HG03135 (cell line): ENCODE measurements at regions not wholly inside any gene's neighbourhood (a gene's known extent, or its start where the extent isn't known, plus 50 kb on each side); places are given as distances from the start of the nearest gene placed in this dataset.

Source experiments
- ATAC-seq: cut with Tn5 transposase; IDR thresholded peaks from one replicate; pipeline ENCODE4 v1.9.1; 2021; ENCODE audit warnings: mild to moderate bottlenecking, moderate library complexity; ENCODE audit not compliant: unreplicated experiment

DNA sequence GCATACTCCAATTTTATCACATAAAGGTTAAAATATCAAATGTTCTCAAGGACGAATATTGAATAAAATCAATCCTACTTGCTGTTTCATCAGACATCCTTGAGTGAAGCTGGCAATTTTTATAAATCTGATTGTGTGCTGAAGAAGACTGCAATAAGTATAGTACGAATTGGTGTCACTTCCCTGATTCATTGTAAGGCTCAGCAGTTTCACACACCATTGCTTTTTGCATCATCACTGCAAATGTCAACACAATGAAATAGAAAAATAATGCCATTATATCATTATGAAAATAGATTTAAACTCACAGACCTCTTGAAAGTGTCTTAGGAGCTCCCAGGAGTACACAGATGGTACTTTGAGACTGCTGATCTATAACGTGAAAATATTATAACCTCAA is 172.5 kb downstream of the ANKRD50 start:
- no peak for ATAC-seq

DNA sequence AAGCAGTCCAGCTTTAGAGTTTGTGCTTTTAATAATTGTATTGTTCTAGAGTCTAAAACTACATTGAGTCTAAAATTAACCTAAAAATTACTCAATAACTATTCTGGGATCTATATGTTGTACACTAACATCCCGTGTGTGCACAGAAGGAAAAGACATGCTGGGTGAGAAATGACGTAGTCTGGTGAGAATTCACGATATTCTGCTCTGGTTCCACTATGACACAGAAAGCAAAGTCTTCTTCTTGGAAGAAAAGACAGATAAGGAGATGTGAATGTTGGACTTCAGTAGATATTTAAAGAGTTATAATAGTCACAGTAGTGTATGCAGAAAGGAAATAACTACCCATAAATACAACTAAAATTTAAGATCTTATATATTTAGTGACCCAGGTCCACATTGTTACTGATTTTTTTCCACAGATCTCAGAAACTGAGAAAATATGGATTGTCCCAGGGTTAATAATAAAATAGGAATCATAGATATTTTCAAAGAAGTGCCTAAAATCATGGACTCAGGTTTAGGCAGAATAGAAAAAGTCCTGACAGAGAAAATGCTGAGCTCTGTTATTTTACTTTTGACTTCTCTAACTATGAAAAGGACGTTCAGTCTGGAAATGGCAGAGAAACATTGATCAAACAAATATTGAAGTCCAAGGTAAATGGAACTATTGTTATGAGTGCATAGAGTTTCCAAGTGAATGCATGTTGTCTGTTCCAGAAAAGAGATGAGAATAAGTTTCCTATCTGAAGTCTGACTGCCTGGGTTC is 170.7 kb downstream of the ANKRD50 start:
- no peak for ATAC-seq

DNA sequence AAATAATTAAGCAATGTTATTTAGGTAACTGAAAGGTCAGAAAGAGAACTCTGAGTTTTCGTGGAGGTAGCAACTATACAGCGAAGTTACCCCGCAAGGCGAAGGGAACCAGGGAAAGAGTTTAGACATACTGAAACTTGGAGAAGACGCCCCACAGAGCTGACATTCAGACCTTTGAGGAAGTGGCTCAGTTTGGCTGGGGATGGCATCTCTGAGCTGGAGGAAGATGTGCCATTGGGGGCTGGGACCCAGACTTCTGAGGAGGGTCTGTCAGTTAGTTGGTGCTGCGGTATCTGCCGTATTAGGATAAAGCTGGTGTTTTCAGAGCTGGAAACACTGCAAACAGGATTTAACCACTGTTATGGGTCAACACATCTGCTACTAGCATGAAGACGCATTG is 156.6 kb downstream of the ANKRD50 start:
- ATAC-seq, result no peak

DNA sequence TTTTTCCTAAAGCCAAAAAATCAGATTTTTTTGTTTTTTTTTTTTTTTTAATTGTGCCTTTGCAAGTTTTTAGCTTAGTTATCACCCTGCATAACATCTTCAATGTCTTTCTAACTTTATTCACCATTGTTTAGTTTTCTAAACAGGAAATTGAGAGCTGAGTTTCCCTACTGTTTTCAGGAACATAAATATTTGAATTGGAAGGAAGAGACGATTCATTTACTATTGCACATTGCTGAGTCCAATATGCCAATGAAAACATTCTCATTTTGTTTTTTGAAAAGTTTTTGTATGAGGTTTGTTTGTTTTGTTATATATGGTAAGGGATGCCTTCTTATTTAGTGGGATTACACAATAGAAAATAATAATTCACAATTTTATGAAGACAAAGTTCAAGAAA is 148.4 kb downstream of the ANKRD50 start:
- no peak for ATAC-seq

DNA sequence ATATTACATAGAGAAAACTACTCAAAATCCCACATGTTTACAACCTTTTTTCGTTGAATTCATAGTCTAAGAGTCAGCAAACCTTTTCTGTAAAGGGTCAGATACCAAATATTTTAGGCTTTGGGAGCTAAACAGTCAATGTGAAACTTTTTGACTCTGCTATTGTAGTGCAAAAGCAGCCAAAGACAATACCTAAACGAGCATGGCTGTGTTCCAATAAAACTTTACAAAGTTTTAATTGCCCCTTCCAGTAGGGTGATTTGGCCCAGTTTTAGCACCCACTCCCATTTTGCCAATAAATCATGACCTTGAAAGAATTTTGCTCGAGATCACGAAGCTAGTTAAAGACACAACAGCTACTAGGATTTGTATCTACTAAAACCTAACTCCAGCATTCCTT is 147.2 kb downstream of the ANKRD50 start:
- ATAC-seq, result no peak

DNA sequence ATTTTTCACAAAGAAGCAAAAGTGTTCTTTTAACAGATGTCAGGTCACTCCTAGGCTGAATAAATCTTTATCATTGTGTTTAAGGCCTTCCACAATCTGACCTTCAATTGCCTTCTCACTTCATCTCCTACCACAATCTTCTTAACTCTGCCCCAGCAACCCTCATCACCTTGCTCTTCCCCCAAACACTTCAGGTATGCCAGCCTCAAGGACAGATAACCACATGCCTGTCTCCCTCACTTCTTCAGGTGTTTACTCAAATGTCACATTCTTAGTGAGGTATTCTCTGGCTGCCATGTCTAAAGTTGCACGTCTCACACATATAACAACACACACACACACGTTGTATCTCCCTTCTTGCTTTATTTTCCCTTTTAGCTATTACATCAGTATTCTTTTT is 146.5 kb downstream of the ANKRD50 start:
- ATAC-seq, result no peak

DNA sequence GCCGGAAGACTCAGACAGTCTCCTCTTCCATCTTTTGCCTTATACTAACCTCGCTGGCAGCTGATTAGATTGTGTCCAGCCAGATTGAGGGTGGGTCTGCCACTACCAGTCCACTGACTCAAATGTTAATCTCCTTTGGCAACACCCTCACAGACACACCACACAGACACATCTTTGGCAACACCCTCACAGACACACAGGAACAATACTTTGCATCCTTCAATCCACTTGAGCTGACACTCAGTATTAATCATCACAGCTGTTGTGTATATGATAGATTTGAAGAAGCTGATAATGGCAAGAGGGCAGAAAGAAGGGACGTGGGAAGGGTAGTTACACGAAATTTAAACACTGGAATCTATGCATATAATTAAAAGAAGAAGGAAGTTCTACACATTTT is 139.5 kb downstream of the ANKRD50 start:
- no peak for ATAC-seq

DNA sequence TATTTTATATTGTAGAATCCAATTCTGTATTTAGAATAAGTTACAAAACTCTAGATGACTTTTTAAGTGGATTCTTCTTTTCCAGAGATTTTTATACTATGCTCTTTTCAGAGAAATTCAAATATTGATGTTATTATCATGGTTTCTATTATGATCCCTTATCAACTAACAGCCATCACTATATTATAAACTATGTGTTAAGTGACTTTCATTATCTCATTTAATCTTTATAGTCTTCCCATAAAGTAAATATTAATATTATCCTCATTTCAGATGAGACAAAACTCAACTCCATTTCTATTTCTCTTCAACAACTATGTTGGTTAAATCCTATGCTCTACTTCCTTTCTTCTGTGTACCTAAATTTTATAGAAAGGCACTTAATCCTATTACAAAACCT is 132.6 kb downstream of the ANKRD50 start:
- ATAC-seq, result no peak

DNA sequence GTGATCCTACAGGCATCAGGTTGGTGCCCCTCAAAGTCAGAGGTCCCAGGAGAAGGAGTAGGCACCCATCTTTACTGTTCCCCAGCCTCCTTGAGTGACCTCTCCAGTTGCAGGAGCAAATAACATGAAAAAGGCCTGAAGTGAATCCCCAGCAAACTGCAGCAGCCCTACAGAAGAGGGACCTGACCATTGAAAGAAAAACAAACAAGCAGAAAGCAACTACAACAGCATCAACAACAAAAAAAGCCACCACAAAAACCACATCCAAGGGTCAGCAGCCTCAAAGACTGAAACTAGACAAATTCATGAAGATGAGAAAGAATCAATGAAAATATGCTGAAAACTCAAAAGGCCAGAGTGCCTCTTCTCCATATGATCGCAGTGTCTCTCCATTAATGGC is 128.7 kb downstream of the ANKRD50 start:
- ATAC-seq, result no peak

DNA sequence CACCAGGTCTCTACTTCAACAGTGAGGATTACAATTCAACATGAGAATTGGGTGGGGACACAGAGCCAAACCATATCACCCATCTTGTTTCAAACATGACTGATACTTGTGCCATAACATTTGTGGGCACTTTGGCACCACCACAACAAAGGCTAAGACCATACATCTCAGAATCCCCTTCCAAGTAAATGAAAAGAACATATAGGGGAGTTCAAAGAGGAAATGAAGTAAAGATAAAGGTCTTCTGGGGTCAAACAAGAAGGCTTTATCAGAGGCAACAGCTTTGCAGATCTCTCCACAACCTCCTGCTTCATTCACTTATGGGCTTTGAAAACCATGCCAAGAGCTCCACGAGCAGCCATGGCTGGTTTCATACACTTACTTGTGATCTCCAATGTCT is 122.7 kb downstream of the ANKRD50 start:
- no peak for ATAC-seq

DNA sequence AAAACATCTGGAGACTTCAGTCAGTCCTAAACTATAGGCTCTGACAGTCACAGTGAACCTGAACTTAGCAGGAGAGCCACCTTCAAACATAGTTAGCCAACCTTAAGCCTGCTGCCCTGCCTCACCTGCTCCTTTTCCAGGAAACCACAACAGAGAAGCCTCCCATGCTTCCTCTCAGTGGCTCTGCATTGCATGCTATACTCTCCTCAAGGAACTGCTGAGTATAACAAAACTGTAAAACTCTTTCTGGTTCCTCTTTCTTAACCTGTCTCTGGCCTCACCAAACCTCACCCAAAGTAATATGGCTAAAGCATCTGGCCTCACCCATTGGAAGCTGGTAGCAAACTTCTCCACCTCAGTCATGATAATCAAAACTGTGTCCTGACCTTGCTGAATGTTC is 122.1 kb downstream of the ANKRD50 start:
- no peak for ATAC-seq

DNA sequence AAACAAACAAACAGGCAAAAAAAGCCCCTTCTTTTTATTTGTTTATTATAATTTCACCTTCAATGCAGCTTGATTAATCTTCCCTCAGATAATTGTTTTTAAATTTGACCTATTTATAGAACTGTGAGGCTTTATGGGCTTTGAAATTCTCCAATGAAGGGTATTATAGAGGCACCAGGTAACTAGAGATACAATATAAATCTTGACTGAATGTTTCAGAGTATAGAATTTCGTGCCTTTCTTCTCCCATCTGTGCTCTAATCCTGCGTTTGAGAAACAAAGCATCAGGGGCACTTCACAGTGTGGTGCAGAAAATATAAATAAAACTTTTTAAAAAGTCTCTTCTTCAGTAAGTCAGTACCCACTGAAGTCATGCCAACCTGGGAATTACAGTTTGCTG is 120.9 kb downstream of the ANKRD50 start:
- no peak for ATAC-seq

DNA sequence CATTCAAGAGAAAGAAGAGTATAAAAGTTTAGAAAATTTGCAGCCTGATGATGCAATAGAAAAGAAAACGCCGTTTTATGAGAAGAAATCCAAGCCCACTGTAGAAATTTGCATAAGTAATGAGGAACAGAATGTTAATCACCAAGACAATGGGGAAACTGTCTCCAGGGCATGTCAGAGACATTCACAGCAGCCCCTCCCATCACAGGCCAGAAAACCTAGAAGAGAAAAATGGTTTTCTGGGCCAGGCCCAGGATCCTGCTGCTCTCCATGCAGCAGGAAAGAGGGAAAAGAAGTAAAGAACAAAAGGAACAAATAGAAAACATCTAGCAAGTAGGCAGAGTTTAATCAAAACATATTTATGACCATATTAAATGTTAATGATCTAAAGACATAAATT is 119.0 kb downstream of the ANKRD50 start:
- ATAC-seq, result no peak

DNA sequence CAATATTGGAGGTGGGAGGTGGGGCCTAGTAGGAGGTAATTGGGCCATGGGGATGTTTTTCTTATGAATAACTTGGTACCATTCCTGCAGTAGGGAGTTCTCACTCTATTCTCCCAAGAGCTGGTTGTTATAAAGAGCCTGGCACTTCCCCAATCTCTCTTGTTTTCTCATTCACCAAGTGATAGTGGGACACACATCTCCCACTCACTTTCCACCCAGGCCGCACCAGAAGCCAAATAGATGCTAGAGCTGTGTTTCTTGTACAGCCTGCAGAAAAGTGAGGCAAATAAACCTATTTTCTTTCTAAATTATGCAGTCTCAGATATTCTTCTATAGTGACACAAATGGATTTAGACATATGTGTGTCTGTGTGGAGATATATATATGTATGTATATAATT is 117.6 kb downstream of the ANKRD50 start:
- ATAC-seq, result no peak

DNA sequence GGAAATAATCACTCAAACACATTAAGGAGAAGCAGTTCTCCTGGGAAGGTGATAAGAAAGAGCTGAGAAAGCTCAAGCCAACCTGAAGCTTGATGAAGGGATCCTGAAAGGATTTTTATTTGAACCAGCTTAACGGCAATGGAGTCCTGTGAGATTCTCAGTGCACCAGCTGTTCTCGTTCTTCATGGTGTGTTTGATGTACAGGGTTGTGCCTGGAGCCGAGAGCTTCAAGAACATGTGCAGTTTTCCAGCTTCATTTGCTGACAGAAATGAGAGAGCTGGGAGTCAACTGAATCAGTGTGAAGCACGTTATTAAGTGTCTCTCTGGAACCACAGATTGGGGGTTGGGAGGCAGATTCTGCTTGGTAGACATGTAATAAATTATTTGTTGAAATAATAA is 115.7 kb downstream of the ANKRD50 start:
- no peak for ATAC-seq

DNA sequence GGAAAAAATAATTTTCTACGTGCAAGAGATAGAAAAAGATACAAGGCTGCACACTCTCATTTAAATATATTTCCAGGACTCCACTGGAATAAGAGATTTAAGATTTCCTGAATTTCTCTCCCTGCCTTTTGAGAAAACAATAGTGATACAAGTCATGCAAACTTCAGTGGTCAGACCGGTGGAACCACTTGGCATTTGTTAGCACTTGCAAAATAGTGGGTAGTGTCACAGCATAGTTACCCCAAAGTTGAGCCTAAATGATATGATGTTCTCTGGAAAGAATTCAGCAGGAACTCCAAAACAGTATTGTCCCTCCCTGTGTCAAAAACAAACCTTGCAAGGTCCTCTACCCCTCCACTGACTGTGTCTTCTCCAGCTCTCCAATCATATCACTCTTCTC is 102.3 kb downstream of the ANKRD50 start:
- no peak for ATAC-seq
